Hippocampal formation (tissue), 2 donors: ENCODE measurements at regions not wholly inside any gene's neighbourhood (a gene's known extent, or its start where the extent isn't known, plus 50 kb on each side); places are given as distances from the start of the nearest gene placed in this dataset.

Source experiments
- DNase-seq, 2 donors: peaks; one replicate each; lab custom pipeline; 2025; lab: John Stamatoyannopoulos, UW

DNA sequence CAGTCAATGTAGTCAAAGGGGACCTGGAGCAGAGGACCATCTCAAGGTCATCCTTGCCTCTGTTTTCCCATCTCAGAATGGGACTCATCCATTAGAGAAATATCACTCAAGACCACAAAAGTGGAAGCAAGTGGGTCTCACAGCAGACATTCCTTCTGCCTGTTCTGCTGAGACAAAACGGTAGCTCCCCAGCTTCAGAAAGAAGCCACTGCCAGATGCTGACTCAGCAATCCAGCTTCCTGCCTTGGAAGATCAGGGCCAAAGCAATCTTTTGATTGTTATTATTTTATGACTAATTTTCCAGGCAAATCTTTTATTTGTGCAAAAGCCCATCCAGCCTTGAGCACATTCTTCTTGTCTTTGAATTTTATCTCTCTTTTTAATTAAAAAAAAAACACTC, 86.8 kb downstream of the CCT6B start:
- no peak for DNase-seq

DNA sequence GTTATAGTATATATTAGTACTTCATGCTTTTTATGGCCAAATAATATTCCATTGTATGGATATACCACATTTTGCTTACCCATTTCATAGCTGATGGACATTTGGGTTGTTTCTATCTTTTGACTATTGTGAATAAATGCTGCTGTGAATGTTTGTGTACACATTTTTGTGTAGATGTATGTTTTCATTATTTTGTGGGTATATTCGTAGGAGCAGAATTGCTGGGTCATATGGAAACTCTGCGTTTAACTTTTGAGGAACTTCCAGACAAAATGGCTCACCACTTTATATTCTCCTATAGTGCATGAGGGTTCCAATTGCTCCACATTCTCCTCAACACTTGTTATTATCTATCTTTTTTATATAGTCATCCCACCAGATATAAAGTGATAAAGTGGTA, 88.6 kb downstream of the CCT6B start:
- DNase-seq: no peak

DNA sequence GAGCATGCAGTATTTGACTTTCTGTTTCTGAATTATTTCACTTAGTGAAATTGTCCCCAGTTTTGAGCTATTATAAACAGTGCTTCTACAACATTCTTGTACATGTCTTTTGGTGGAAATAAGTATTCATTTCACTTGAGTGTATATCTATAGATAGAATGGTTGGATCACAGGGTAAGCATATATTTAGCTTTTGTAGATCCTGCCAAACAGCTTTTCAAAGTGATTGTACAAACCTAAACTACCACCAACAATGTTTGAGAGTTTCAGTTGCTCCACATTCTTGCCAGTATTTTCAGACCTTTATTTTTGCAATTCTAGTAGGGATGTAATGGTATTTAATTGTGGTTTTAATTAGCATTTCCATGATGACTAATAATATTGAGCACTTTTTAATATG, 91.6 kb downstream of the CCT6B start:
- DNase-seq: peak in 1 of 2 donors; percentile 5

DNA sequence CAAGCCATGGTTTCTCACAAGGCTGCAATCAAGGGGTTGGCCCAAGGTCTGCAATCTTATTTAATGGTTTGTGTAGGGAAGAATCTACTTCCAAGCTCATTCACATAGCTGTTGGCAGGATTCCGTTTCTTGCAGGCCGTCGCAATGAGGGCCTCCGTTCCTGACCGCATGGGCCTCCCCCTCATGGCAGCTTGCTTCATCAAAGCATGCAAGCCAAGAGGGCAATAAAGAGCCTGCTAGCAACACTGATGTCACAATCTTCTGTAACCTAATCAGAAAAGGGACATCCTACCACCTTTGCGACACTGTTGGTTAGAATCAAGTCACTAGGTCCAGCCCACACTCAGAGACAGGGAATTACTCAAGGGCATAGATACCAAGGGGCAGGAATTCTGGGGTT, 95.5 kb downstream of the CCT6B start:
- DNase-seq: no peak

DNA sequence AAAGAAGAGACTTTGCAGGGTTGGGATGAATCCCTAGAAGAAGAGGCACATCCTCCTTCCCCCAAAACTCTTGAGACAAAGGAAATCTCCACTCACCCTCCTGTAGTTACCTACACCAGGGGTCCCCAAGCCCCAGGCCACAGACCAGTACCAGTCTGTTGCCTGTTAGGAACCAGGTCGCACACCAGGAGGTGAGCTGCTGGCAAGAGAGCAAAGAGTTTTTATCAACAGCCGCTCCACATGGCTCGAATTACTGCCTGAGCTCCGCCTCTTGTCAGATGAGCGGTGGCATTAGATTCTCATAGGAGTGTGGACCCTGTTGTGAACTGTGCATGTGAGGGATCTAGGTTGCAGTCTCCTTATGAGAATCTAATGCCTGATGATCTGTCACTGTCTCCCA, 98.9 kb downstream of the CCT6B start:
- no peak for DNase-seq

- no peak for DNase-seq
Measured at GRCh38 chr17:34861864-34862263, 99.4 kb downstream of the CCT6B start.

- no peak for DNase-seq
Measured at GRCh38 chr17:34859652-34860051, 101.6 kb downstream of the CCT6B start.

DNA sequence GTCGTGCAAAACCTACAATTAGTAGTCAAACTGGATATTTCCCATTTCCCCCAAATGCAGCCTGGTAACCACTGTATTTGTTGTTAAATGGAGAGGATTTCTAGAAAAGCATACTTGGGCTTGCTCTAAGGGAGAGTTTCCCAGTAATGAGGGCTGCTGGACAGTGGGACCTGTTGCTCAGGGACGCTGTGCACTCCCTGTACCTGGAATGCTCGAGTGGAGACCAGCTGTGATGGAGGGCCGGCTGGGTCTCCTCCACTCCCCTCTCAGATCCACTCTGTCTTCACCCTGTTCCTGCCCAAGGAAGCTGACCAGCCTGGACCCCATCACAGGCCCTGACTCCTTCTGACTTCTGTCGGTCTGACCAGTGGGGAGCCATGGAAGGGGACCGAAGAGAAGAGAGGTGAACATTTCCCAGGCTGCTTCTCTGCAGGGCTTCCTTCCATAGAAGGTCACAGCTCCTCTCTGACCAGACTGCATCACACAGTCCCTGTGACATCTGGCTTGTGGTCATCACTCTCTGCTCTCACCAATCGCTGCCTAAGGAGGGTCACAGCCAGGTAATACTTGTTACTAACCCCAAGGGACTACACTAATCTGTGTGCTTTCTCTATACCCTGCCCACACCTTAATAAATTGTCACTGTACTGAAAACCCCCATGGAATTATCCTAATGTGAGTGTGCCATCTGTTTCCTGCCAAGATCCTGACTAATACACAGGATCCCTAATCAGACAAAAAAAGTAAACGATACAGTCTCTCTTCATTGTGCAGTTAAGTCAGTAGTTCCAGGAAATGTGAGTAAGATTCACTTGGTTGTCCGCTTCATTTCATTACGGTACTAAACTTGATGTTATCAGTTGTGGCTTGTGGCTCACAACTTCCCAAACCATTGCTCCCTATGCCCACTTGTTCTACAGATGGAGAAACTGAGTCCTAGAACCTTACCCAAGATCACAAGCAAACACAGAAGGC, 102.4 kb downstream of the CCT6B start:
- DNase-seq: peak in 1 of 2 donors; percentile 0

DNA sequence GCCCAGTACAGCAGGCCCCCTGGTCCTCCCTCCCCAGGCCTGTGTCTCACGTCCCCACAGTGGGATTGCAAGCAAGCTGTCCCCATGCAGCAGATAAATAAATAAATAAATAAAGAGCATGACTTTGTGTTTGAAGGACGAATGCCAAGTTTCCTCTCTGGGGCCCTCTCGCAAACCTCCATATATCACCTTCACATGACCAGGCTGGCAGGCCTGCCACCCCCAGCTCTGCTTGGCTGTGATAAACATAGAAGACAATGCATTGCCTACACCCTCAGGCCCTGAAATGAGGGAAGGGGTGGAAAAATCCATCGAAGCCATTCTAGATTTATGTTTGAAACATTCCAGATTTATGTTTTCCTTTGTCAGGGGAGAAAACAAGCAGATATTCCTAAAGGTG, 107.3 kb downstream of the CCT6B start:
- DNase-seq: no peak

- no peak for DNase-seq
Measured at GRCh38 chr17:34852614-34853013, 108.6 kb downstream of the CCT6B start.

DNA sequence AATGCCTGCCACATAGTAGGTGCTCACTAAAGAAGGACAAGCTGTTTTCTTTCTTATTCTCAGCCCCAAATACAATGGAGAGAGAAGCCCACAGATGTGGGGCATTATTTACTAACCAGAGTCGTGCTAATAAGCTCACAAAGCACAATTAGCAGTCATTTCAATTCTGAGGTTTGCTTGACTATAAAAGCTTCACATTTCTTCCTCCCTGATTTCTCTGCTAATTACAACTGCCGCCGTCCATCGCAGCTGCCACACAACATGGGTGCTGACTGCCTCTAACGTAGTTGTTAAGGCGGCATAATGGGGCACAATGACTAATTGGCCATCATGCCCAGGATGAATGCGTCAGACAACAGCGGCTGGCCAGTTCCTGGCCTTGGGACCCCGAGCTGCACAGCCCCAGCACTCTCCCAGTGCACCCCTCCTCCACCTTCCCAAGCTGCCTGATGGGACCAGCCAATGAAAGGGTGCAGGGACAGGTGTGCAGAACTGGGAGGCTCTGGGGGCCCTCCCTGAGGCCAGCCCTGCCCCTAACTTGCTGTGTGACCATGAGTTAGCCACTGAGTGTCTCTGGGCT, 109.2 kb downstream of the CCT6B start:
- DNase-seq: no peak

DNA sequence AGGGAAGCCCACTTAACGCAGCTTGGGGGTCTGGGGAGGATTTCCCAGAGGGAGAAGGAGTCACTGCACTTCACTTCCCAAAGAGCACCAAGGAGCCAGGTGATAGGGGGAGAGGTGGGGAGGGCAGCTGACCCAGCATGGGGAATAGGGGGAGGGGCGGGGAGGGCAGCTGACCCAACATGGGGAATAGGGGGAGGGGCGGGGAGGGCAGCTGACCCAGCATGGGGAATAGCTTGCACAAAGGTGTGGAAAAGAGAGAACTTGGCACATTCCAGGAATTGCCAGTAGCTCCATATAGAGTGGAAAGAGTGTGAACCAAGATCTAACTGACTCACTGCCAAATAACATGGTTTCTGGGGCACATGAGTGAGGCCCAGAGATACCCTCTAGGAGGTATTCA, 110.3 kb downstream of the CCT6B start:
- no peak for DNase-seq

- DNase-seq: no peak
Measured at GRCh38 chr17:34850023-34850422, 111.2 kb downstream of the CCT6B start.

GRCh38 chr17:34847938-34848337, 113.3 kb downstream of the CCT6B start:
- DNase-seq: no peak

DNA sequence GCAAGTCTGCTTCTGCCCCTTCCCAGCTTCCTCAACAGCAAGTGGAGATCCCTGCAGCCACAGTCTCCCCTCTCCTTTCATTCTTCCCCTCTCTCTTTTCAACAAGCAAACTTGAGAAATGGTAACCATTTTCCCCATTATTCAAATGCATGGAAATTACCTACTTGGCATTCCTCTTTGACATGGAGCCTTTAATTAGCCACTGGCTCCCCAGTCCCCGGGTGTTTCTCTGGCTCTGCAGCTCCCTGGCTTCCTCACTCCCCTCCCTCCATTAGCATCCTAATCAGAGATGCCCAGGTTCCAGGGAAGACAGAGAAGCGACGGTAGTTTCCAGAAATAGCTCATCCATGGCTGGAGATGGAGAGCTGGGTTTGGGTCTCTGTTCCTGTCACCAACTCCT, 116.0 kb downstream of the CCT6B start:
- no peak for DNase-seq

DNA sequence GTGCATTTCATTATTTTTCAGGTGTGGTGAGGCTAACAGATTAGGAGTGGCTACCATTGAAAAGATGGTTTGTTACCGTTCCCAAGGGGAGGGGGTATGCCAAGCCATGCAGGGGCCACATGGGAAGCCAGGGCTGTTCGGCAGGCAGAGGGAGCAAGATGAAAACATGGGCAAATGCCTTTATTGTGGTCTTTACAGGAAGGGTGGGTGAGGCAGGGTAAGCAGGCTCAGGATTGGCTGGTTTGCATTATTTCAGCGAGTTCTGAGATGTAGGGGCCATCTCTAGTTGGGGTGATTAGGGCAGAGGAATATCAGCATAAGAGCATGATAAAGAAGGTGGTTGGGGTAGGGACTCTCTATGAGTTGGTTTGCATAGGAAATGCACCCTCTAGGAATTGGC, 117.6 kb downstream of the CCT6B start:
- DNase-seq: no peak

DNA sequence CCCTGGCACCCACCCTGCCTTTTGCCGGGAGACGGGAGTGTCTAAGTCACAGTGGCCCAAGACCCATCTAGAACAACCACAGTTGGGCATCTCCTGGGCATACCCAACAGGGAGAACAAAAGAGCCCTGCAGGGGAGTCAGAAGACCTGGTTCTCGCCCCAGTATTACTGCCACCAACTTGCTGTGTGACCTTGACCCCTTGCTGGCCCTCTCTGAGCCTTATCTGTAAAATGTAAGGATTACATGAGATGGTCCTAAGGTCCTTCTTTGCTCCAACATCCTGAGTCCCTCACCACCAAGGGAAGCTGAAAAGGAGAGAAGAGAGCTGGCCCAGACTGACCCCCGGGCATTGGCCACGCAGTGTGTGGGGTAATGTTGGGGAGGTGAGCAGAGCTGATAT, 119.0 kb downstream of the CCT6B start:
- DNase-seq: no peak

- DNase-seq: no peak
Measured at GRCh38 chr17:34841467-34841866, 119.8 kb downstream of the CCT6B start.

GRCh38 chr17:34840750-34841149, 120.5 kb downstream of the CCT6B start:
- DNase-seq: no peak

DNA sequence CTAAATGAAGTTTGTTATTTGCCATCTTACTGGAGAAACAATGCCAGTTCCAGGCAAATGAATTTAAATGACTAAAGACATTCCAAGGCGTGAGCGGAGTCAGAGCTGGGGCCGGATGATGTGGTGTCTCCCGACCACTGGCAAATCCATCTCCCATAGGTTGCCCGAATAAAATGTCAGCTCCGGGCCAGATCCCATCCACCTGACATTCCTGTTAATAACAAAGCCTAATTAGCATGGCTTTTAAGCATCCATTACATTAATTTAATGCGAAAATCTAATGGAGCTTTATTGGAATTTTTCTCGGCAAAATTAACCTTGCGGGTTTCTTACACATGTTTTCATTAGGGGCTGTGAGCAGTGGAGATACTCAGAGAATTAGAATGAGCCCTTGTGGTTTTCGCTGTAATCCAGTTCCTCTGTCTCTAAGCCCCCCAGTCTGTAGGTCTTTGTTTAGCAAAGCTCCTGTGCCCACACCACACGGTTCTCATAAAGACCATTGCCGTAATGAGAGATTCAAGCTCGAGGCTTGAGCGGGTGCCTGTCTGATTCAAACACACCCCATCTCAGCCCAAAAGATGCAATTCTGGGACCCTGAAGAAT, 123.3 kb downstream of the CCT6B start:
- DNase-seq: no peak

- DNase-seq: no peak
Measured at GRCh38 chr17:34832376-34832775, 128.9 kb downstream of the CCT6B start.

GRCh38 chr17:34827008-34827407, 134.3 kb downstream of the CCT6B start:
- no peak for DNase-seq

GRCh38 chr17:34826332-34826731, 134.9 kb downstream of the CCT6B start:
- no peak for DNase-seq
